Osteoblast (primary cell): ENCODE measurements at regions not wholly inside any gene's neighbourhood (a gene's known extent, or its start where the extent isn't known, plus 50 kb on each side); places are given as distances from the start of the nearest gene placed in this dataset.
A peak's percentile ranks its signal among the peaks of the same experiment; 100 is the strongest.

ENCODE experiments used
- DNase-seq: peaks from one replicate; pipeline ENCODE4 v3.0.0; 2011; ENCODE audit warnings: low spot score, mixed read lengths; ENCODE audit not compliant: insufficient read length; ENCODE audit errors: missing footprints
- H2AFZ ChIP-seq: 2 replicates; pipeline ENCODE4 v1.6.0; 2011; ENCODE audit warnings: mild to moderate bottlenecking, low read length
- H3K27ac ChIP-seq: 2 replicates; pipeline ENCODE4 v1.5.1; 2011; ENCODE audit warnings: mild to moderate bottlenecking, low read depth, low read length, moderate library complexity
- H3K27me3 ChIP-seq: 2 replicates; pipeline ENCODE4 v1.6.0; 2012; ENCODE audit warnings: mild to moderate bottlenecking, control low read depth, inconsistent platforms, low read length, moderate library complexity; ENCODE audit not compliant: insufficient read depth
- H3K36me3 ChIP-seq: 2 replicates; pipeline ENCODE4 v1.5.1; 2011; ENCODE audit warnings: mild to moderate bottlenecking, low read length, control low read depth, moderate library complexity; ENCODE audit not compliant: insufficient read depth
- H3K4me1 ChIP-seq: 2 replicates; pipeline ENCODE4 v1.5.1; 2011; ENCODE audit warnings: mild to moderate bottlenecking, low read length, control low read depth, moderate library complexity; ENCODE audit not compliant: insufficient read depth
- H3K4me2 ChIP-seq: 2 replicates; pipeline ENCODE4 v1.6.0; 2011; ENCODE audit warnings: mild to moderate bottlenecking, low read length; ENCODE audit not compliant: insufficient read depth
- H3K4me3 ChIP-seq: fragments of 200-600 bp; sonication (generic); 3 replicates; pipeline ENCODE4 v1.5.1; 2012; ENCODE audit warnings: mild to moderate bottlenecking, low read length, inconsistent platforms; ENCODE audit not compliant: insufficient read depth
- H3K79me2 ChIP-seq: 2 replicates; pipeline ENCODE4 v1.6.0; 2012; ENCODE audit warnings: mild to moderate bottlenecking, low read length, control low read depth, inconsistent platforms; ENCODE audit not compliant: insufficient read depth
- H3K9me3 ChIP-seq: 2 replicates; pipeline ENCODE4 v1.5.1; 2011; ENCODE audit warnings: low read depth, low read length, control low read depth
- H4K20me1 ChIP-seq: 2 replicates; pipeline ENCODE4 v1.6.0; 2012; ENCODE audit warnings: mild to moderate bottlenecking, low read length, control low read depth; ENCODE audit not compliant: insufficient read depth
- TF ChIP-seq, protein P1 (sequence below): IDR thresholded peaks from 2 replicates; pipeline ENCODE4 v1.5.1; 2011; ENCODE audit warnings: mild to moderate bottlenecking, low read depth, low read length, moderate library complexity; ENCODE audit errors: extremely low read depth

GRCh38 chr9:19516348-19516747 lies 107.5 kb downstream of the ACER2 start:
- H2AFZ ChIP-seq, result no peak overlapping the region
- TF ChIP-seq, protein P1, sequence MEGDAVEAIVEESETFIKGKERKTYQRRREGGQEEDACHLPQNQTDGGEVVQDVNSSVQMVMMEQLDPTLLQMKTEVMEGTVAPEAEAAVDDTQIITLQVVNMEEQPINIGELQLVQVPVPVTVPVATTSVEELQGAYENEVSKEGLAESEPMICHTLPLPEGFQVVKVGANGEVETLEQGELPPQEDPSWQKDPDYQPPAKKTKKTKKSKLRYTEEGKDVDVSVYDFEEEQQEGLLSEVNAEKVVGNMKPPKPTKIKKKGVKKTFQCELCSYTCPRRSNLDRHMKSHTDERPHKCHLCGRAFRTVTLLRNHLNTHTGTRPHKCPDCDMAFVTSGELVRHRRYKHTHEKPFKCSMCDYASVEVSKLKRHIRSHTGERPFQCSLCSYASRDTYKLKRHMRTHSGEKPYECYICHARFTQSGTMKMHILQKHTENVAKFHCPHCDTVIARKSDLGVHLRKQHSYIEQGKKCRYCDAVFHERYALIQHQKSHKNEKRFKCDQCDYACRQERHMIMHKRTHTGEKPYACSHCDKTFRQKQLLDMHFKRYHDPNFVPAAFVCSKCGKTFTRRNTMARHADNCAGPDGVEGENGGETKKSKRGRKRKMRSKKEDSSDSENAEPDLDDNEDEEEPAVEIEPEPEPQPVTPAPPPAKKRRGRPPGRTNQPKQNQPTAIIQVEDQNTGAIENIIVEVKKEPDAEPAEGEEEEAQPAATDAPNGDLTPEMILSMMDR, result no peak
- H3K9me3 ChIP-seq, result no peaks in the 10 kb centered on the region
- H3K79me2 ChIP-seq, result no peaks in the 10 kb centered on the region
- no peak overlapping the region for H3K4me2 ChIP-seq
- H3K36me3 ChIP-seq, result no peaks in the 10 kb centered on the region
- peaks cover 2% of the 10 kb centered on the region for H3K27me3 ChIP-seq
- DNase-seq, result no peak
- H4K20me1 ChIP-seq, result no peaks in the 10 kb centered on the region
- H3K4me3 ChIP-seq, result no peak overlapping the region
- no peaks in the 10 kb centered on the region for H3K4me1 ChIP-seq
- no peak overlapping the region for H3K27ac ChIP-seq

GRCh38 chr9:19513671-19514275 lies 105.0 kb downstream of the ACER2 start:
- Histone ChIP-seq H3K27me3 (peaks cover 4% of the 10 kb centered on the region), H4K20me1 (no peaks in the 10 kb centered on the region), H2AFZ (peak overlapping the region; percentile 90), H3K36me3 (no peaks in the 10 kb centered on the region), H3K79me2 (no peaks in the 10 kb centered on the region), H3K27ac (no peak overlapping the region), H3K9me3 (no peaks in the 10 kb centered on the region), H3K4me1 (no peaks in the 10 kb centered on the region), H3K4me3 (peak overlapping the region; percentile 28), H3K4me2 (peak overlapping the region; percentile 18)
- no peak for DNase-seq
- TF ChIP-seq, protein P1, result no peak

- Histone ChIP-seq H3K4me1 (no peaks in the 10 kb centered on the region), H3K27ac (no peak overlapping the region), H3K4me2 (no peak overlapping the region), H2AFZ (no peak overlapping the region), H3K36me3 (no peaks in the 10 kb centered on the region), H3K4me3 (no peak overlapping the region), H3K79me2 (no peaks in the 10 kb centered on the region), H3K9me3 (no peaks in the 10 kb centered on the region), H3K27me3 (peaks cover 4% of the 10 kb centered on the region), H4K20me1 (no peaks in the 10 kb centered on the region)
- TF ChIP-seq, protein P1, result no peak
- DNase-seq, result no peak
These were observed 103.5 kb downstream of the ACER2 start for GRCh38 chr9:19512103-19512832.

DNA sequence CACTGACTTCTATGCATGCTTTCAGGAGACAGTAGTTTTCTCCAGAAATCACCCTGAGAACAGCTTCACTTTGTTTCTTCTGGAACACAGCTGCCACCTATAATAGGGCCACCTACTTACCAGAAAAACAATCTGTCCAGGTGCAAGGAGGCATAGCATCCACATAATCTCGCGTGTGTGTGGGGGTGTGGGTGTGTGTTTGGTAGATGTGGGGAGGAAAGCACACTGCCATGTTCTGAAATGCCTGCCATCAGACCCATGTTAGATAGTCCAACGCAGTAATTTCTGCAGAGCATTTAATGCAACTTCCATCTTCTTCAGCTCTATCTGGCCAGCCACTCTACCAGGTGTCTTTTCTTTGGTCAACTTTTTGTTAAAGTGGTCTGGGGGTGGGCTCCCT lies 102.9 kb downstream of the ACER2 start:
- Histone ChIP-seq H4K20me1 (no peaks in the 10 kb centered on the region), H3K4me2 (no peak overlapping the region), H2AFZ (no peak overlapping the region), H3K36me3 (no peaks in the 10 kb centered on the region), H3K27ac (no peak overlapping the region), H3K79me2 (no peaks in the 10 kb centered on the region), H3K9me3 (no peaks in the 10 kb centered on the region), H3K27me3 (peaks cover 4% of the 10 kb centered on the region), H3K4me3 (no peak overlapping the region), H3K4me1 (no peaks in the 10 kb centered on the region)
- no peak for DNase-seq
- TF ChIP-seq, protein P1, result no peak
